ENCODE measurements at regions not wholly inside any gene's neighbourhood (a gene's known extent, or its start where the extent isn't known, plus 50 kb on each side); places are given as distances from the start of the nearest gene placed in this dataset.
"Not testable (repeated sequence)": the region's sequence is repeated elsewhere in the genome, so short reads cannot be mapped to it uniquely, and the experiment has no call there.

- DNase-seq (ENCODE audit: low read depth), result no peak
Observed at GRCh38 chr5:108531367-108532128, 149.7 kb upstream of the FBXL17 start.

GRCh38 chr5:108530706-108531105 is 148.8 kb upstream of the FBXL17 start:
- DNase-seq (ENCODE audit: low read depth), result no peak

- no peak for DNase-seq (ENCODE audit: low read depth)
Observed at GRCh38 chr5:108529381-108529780, 147.5 kb upstream of the FBXL17 start.

GRCh38 chr5:108528655-108529054 is 146.8 kb upstream of the FBXL17 start:
- no peak for DNase-seq (ENCODE audit: low read depth)

- DNase-seq (ENCODE audit: low read depth), result no peak
Observed at GRCh38 chr5:108524564-108524963, 142.7 kb upstream of the FBXL17 start.

GRCh38 chr5:108523360-108523759 is 141.5 kb upstream of the FBXL17 start:
- DNase-seq (ENCODE audit: low read depth), result no peak

GRCh38 chr5:108521841-108522506 is 140.1 kb upstream of the FBXL17 start:
- DNase-seq (ENCODE audit: low read depth), result no peak

GRCh38 chr5:108521011-108521700 is 139.3 kb upstream of the FBXL17 start:
- no peak for DNase-seq (ENCODE audit: low read depth)

- DNase-seq (ENCODE audit: low read depth), result no peak
Observed at GRCh38 chr5:108516785-108517184, 134.9 kb upstream of the FBXL17 start.

- DNase-seq (ENCODE audit: low read depth), result no peak
Observed at GRCh38 chr5:108515517-108516105, 133.7 kb upstream of the FBXL17 start.

- DNase-seq (ENCODE audit: low read depth), result no peak
Observed at GRCh38 chr5:108508979-108509378, 127.1 kb upstream of the FBXL17 start.

- DNase-seq (ENCODE audit: low read depth), result no peak
Observed at GRCh38 chr5:108507631-108508030, 125.7 kb upstream of the FBXL17 start.

- DNase-seq (ENCODE audit: low read depth), result no peak
Observed at GRCh38 chr5:108505608-108506007, 123.7 kb upstream of the FBXL17 start.

- no peak for DNase-seq (ENCODE audit: low read depth)
Observed at GRCh38 chr5:108504974-108505373, 123.1 kb upstream of the FBXL17 start.

GRCh38 chr5:108503986-108504385 is 122.1 kb upstream of the FBXL17 start:
- DNase-seq (ENCODE audit: low read depth), result no peak

- DNase-seq (ENCODE audit: low read depth), result not testable (repeated sequence)
Observed at GRCh38 chr5:108495615-108496014, 113.7 kb upstream of the FBXL17 start.

GRCh38 chr5:108487951-108488350 is 106.1 kb upstream of the FBXL17 start:
- DNase-seq (ENCODE audit: low read depth), result no peak

GRCh38 chr5:108484035-108484434 is 102.1 kb upstream of the FBXL17 start:
- DNase-seq (ENCODE audit: low read depth), result no peak

- DNase-seq (ENCODE audit: low read depth), result no peak
Observed at GRCh38 chr5:108481355-108481931, 99.5 kb upstream of the FBXL17 start.

GRCh38 chr5:108472237-108472636 is 90.3 kb upstream of the FBXL17 start:
- no peak for DNase-seq (ENCODE audit: low read depth)

GRCh38 chr5:108467563-108467962 is 85.7 kb upstream of the FBXL17 start:
- DNase-seq (ENCODE audit: low read depth), result no peak
